Muscle of back (tissue), 3 donors: ENCODE measurements at regions not wholly inside any gene's neighbourhood (a gene's known extent, or its start where the extent isn't known, plus 50 kb on each side); places are given as distances from the start of the nearest gene placed in this dataset.

ENCODE experiments used
- DNase-seq, 3 donors: peaks; one replicate each; pipeline versions ENCODE4 v3.0.0 to v3.0.0-alpha.2; 2013

- DNase-seq = no peak
Observed at GRCh38 chr6:2502998-2503674, 247.6 kb downstream of the MYLK4 start.

GRCh38 chr6:2502096-2502997 lies 248.4 kb downstream of the MYLK4 start:
- DNase-seq = no peak

GRCh38 chr6:2497922-2498623 lies 252.6 kb downstream of the MYLK4 start:
- no peak for DNase-seq

- DNase-seq = no peak
Observed at GRCh38 chr6:2496291-2496690, 250.9 kb upstream of the GMDS start.

GRCh38 chr6:2492686-2493523 lies 247.5 kb upstream of the GMDS start:
- no peak for DNase-seq

GRCh38 chr6:2491137-2491536 lies 245.7 kb upstream of the GMDS start:
- no peak for DNase-seq

GRCh38 chr6:2488578-2488977 lies 243.2 kb upstream of the GMDS start:
- DNase-seq = no peak

GRCh38 chr6:2485116-2485515 lies 239.7 kb upstream of the GMDS start:
- no peak for DNase-seq

GRCh38 chr6:2482773-2483172 lies 237.4 kb upstream of the GMDS start:
- no peak for DNase-seq

- DNase-seq = no peak
Observed at GRCh38 chr6:2481307-2481706, 235.9 kb upstream of the GMDS start.

GRCh38 chr6:2480267-2480966 lies 235.0 kb upstream of the GMDS start:
- DNase-seq = peak in 1 of 3 donors; percentile 30

- peak in 2 of 3 donors; percentile 10 to 37 for DNase-seq
Observed at GRCh38 chr6:2478200-2478599, 232.8 kb upstream of the GMDS start.

- peak in 1 of 3 donors; percentile 15 for DNase-seq
Observed at GRCh38 chr6:2477666-2478065, 232.3 kb upstream of the GMDS start.

- no peak for DNase-seq
Observed at GRCh38 chr6:2477250-2477649, 231.8 kb upstream of the GMDS start.

GRCh38 chr6:2476376-2476775 lies 231.0 kb upstream of the GMDS start:
- no peak for DNase-seq

- DNase-seq = no peak
Observed at GRCh38 chr6:2471472-2471871, 226.1 kb upstream of the GMDS start.

- no peak for DNase-seq
Observed at GRCh38 chr6:2469428-2469827, 224.0 kb upstream of the GMDS start.

GRCh38 chr6:2468601-2468955 lies 223.2 kb upstream of the GMDS start:
- peak in 1 of 3 donors; percentile 15 for DNase-seq

- no peak for DNase-seq
Observed at GRCh38 chr6:2467929-2468600, 222.7 kb upstream of the GMDS start.

- DNase-seq = no peak
Observed at GRCh38 chr6:2465336-2465735, 219.9 kb upstream of the GMDS start.

GRCh38 chr6:2464641-2465040 lies 219.2 kb upstream of the GMDS start:
- DNase-seq = no peak
